Fibroblast of pulmonary artery (primary cell): ENCODE measurements at regions not wholly inside any gene's neighbourhood (a gene's known extent, or its start where the extent isn't known, plus 50 kb on each side); places are given as distances from the start of the nearest gene placed in this dataset.
A peak's percentile ranks its signal among the peaks of the same experiment; 100 is the strongest.

Source experiments
- DNase-seq: peaks from one replicate; pipeline ENCODE4 v3.0.0-alpha.2; 2010; ENCODE audit warnings: low read depth
- H3K4me3 ChIP-seq: replicated peaks from 2 replicates; pipeline ENCODE4 v1.5.1; 2011; ENCODE audit warnings: low read depth, mild to moderate bottlenecking, control low read depth, low read length, moderate library complexity
- TF ChIP-seq, protein P1 (sequence below): IDR thresholded peaks from 2 replicates; pipeline ENCODE4 v1.5.1; 2011; ENCODE audit warnings: mild to moderate bottlenecking, control low read depth, low read length, inconsistent platforms; ENCODE audit errors: missing control alignments

DNA sequence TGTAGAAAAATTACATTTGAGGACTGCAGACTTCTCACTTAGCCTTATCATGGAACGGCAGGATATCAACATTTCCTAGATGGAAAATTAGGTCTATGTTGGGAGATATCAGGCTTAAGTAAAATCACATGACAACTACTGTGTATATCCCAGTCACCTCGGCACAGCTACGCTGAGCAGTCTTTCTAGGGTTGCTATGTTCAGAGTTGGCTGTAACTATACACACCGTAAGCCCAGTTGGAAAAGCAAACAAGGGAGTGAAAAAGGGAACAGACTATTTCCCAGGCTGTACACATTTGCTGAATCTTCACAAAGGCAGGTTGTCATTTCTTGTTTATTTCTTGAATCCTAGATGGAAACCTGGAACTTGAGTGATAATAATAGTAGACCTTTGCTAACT, 80.7 kb upstream of the PTPRK start:
- TF ChIP-seq, protein P1, sequence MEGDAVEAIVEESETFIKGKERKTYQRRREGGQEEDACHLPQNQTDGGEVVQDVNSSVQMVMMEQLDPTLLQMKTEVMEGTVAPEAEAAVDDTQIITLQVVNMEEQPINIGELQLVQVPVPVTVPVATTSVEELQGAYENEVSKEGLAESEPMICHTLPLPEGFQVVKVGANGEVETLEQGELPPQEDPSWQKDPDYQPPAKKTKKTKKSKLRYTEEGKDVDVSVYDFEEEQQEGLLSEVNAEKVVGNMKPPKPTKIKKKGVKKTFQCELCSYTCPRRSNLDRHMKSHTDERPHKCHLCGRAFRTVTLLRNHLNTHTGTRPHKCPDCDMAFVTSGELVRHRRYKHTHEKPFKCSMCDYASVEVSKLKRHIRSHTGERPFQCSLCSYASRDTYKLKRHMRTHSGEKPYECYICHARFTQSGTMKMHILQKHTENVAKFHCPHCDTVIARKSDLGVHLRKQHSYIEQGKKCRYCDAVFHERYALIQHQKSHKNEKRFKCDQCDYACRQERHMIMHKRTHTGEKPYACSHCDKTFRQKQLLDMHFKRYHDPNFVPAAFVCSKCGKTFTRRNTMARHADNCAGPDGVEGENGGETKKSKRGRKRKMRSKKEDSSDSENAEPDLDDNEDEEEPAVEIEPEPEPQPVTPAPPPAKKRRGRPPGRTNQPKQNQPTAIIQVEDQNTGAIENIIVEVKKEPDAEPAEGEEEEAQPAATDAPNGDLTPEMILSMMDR = no peak
- peak; percentile 48 for DNase-seq
- H3K4me3 ChIP-seq = no peak overlapping the region

DNA sequence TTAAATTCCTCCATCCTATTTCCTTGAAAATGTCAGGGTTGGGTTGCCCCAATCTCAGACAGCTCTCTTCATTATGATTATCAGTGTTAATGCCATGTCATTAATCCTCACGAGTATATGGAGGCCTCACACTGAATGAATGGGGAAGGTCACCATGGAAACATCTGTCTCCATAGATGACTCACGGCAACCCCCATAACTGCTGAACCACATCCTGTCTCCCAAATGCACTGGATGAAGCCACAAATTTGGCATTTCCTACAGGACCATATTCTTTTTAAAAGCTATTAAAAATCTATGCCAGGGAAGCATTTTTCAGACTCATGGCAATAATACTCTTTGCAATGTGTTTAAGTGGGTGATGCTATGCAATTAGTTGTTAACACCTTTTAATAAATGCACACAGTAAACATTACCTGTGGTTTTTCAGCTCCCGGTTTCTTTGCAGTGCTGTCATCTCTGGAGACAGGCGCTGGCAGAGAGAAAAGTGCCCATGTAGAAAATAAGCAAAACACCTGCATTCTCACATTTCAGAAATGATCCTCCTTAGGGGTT, 80.1 kb upstream of the PTPRK start:
- TF ChIP-seq, protein P1 = no peak
- no peak overlapping the region for H3K4me3 ChIP-seq
- DNase-seq = peak; percentile 91

DNA sequence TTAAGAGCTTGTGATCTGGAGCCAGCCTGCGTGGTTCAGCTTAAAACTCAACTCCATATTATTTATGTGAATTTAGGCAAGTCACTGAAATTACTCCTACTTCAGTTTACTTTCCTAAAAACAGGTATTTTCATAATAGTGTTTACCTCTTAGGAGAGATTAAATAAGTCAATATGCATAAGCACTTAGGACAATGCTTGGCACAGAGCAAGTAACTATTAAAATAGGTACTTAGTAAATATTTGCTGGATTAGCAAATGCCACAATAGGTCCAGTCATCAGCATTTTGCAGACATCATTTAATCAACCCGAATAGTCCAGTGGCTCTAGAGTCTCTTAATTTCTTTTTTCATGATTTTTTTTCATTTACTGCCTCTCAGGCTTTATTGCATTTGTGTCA, 78.6 kb upstream of the PTPRK start:
- DNase-seq = no peak
- TF ChIP-seq, protein P1 = no peak
- H3K4me3 ChIP-seq = no peak overlapping the region

DNA sequence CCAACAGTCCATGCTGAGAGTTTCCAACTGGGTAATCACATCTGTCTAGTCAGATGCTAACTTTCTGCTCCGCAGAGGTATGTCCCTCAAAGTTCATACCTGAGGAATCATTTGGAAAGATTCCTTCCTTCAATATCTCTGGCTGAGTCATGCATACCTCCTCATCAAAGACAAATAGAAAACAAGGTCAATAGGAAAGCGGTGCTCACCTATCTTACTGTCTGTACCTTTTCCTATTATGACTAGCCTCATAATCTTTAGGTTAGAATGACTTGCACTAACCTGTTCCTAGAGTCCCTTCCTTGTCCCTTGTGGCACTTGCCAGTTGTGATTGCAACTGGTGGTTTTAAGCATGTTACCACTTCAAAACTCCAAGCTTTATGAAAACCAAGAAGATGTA, 78.2 kb upstream of the PTPRK start:
- DNase-seq = no peak
- no peak overlapping the region for H3K4me3 ChIP-seq
- TF ChIP-seq, protein P1 = no peak

DNA sequence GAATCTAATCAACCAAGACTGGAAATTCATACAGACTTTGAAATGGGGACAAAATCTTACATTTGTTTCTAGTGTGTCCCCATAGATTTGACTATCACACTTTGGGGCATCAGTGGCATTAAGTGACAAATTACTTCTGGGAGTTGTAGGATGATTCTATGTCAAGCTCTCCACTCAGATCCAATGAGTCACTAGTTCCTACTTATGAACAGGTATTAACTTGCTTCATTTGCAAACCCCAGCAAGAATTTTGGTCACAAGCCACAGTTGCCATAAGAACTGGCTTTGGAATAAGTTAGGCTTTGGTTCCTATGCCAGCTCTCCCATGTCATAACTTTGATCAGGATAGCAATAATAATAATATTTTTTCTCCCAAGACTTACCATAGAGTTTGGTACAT, 77.6 kb upstream of the PTPRK start:
- H3K4me3 ChIP-seq = no peak overlapping the region
- no peak for DNase-seq
- TF ChIP-seq, protein P1 = no peak

DNA sequence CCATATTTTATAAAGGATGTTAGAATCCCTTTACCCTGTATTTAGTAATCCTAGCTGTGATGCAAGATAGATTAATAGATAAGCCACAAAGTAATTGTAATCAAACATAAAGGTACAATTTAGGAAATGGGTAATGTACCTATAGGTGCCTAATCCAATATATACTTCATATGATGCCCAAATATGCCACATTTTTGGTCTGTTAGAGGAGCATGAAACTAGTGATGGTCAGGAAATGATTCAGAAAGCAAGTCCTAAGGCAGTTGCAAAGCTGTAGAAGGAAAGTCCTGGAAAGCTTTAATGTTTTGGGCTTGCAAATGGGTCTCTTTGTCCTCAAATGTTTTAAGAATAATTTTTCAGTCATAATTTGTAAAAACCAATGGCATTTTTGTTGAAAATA, 76.6 kb upstream of the PTPRK start:
- TF ChIP-seq, protein P1 = no peak
- H3K4me3 ChIP-seq = no peak overlapping the region
- DNase-seq = no peak

DNA sequence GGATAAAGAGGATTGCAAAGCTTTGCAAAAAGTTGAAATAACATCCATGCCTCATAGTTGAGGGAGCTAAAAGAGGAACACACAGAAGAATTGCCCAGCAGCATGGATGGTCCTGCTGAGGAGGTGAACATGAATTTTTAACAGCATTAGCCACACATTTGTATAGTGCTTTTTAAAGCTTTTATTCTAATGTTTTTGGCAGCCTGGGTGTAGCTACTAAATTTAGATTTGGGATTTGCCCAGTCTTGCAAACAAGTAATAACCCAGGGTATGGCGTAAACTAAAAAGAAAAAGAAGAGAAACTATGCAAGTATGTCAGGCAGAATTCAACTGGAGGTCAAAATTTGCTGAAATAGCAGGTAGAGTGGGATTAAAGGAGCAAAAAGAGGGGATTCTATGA, 75.1 kb upstream of the PTPRK start:
- H3K4me3 ChIP-seq = no peak overlapping the region
- no peak for DNase-seq
- TF ChIP-seq, protein P1 = no peak
